HK-2 (cell line): ENCODE measurements at regions not wholly inside any gene's neighbourhood (a gene's known extent, or its start where the extent isn't known, plus 50 kb on each side); places are given as distances from the start of the nearest gene placed in this dataset.

ENCODE experiments used
- DNase-seq: peaks from one replicate; pipeline ENCODE4 v3.0.0-alpha.2; 2018; ENCODE audit not compliant: unreplicated experiment

- DNase-seq, result no peak
Measured at GRCh38 chr1:182127656-182128055, 66.1 kb upstream of the ZNF648 start.

DNA sequence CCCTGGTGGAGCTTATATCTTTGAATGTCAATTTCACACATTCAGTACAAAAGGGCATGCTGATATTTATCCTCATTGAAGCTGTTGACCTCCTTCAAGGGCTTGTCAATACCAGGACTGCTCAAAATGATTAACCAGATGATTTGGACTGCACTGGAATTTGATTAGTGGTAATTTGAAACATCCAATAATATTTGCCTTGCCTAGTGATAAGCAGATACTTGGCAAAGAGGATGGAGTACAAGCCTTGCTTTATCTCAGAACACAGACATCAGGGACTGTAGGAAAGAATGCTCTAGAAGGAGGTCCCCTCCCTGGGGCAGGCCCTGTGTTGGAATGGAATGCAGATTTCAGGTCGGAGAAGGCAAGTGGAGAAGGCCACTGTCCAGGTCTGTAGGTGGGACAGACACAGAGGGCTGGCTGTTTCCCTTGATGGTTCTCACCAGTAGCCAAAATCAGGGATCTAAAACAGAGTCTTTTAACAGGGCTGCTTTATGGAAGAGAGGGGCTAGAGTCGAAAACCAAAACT is 64.8 kb upstream of the ZNF648 start:
- DNase-seq, result no peak

DNA sequence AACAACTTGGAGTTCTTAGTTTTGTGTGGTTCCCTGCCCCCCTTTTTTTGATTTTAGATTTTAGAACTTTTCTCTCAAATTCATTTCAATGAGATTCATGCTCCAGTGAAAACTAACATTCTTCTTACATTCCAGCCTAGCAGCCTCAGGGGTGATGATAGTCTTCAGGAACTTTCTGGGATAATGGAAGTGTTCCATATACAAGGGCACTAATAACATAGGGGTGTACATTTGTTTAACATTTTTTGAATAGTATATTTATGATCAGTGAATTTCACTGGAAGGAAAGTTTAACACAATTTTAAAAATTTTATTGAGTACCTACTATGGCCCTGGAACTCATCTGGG is 61.4 kb upstream of the ZNF648 start:
- DNase-seq, result no peak

DNA sequence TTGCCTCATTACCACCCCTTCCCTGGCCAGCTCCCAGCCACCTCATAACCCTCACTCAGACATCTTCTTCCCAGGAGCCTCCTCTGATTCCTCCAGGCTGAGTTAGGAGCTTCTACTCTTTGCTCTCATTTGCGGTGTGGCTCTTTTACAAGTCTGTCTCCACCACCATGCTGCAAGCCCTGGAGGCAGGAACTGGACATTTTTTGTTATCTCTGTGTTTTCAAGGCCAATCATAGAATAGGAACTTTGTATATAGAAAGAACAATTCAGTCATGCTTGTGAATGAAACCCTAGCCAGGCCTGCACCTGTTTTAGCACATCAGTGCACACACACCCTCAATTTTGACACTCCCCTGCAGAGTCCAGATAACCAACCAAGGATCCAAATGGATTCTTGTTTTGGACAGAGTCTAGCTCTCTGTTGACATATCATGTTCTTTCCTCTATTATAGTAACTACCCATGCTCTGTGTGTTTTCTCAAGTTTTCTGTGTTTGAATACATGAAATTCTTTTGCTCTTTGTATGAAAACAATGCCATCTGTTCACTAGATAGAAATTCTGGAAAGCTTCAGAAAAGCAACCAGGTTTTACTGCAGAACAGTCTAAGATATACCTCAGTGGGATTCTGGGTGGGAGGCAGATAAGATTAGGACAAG is 60.9 kb upstream of the ZNF648 start:
- no peak for DNase-seq

GRCh38 chr1:182121787-182122186 is 60.3 kb upstream of the ZNF648 start:
- no peak for DNase-seq

GRCh38 chr1:182120411-182121258 is 59.1 kb upstream of the ZNF648 start:
- peak; percentile 73 for DNase-seq

DNA sequence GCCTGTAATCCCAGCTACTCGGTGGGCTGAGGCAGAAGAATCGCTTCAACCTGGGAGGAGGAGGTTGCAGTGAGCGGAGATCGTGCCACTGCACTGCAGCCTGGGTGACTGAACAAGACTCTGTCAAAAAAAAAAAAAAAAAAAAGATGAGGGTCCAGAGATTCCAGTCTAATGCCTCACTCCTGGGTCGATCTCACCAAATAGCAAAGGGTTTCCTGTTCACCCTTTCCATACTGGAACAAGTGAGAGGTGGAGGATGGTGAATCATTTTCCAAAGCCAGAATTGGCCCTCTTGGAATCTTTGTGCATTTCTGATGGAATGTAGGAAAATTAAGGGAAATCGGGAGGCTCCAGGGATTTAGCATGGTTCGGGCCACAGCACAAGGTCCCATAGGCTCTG is 58.1 kb upstream of the ZNF648 start:
- DNase-seq, result peak; percentile 34

- no peak for DNase-seq
Measured at GRCh38 chr1:182118851-182119250, 57.3 kb upstream of the ZNF648 start.

GRCh38 chr1:182114627-182115023 is 53.1 kb upstream of the ZNF648 start:
- DNase-seq, result no peak

GRCh38 chr1:182113879-182114626 is 52.5 kb upstream of the ZNF648 start:
- DNase-seq, result no peak

DNA sequence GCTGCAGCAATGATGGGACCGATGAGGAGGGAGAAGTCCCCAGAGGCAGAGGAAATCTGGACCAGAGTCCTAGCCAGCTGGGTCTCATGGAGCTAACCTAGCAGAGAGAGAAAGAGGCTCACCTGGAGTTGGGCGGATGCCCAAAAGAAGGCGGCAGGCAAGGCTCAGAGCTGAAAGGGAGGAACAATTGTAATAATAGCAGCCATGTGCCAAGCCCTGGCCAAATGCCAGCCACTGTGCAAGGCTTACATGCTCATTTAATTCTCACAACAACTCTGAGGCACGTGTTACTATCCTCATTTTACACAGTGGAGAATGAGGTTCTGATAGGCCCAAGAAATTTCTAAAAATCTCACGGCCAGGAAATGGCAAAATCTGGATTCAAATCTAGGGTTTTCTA is 50.0 kb upstream of the ZNF648 start:
- DNase-seq, result no peak
